ENCODE measurements at regions not wholly inside any gene's neighbourhood (a gene's known extent, or its start where the extent isn't known, plus 50 kb on each side); places are given as distances from the start of the nearest gene placed in this dataset.

DNA sequence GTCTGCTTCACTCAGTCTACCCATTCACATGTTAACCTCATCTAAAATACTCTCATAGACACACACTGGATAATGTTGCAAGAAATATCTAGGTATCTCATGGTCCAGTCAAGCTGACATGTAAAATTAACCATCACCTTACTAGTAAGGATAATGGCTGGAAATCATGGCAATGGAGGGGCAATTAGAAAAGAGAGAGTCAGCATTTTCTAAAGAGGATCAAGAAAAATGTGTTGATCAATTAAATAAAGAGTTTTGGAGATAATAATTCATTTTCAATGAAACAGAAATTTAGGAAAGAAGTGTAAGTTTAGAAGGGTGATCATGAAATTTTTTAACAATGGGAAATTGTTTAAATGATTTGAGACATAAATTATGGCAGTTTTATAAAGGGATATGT lies 1914.1 kb upstream of the IGFBP7 start:
- TF ChIP-seq, protein P1, sequence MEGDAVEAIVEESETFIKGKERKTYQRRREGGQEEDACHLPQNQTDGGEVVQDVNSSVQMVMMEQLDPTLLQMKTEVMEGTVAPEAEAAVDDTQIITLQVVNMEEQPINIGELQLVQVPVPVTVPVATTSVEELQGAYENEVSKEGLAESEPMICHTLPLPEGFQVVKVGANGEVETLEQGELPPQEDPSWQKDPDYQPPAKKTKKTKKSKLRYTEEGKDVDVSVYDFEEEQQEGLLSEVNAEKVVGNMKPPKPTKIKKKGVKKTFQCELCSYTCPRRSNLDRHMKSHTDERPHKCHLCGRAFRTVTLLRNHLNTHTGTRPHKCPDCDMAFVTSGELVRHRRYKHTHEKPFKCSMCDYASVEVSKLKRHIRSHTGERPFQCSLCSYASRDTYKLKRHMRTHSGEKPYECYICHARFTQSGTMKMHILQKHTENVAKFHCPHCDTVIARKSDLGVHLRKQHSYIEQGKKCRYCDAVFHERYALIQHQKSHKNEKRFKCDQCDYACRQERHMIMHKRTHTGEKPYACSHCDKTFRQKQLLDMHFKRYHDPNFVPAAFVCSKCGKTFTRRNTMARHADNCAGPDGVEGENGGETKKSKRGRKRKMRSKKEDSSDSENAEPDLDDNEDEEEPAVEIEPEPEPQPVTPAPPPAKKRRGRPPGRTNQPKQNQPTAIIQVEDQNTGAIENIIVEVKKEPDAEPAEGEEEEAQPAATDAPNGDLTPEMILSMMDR (IDR thresholded peaks at IDR 0.05), result no peak
- TF ChIP-seq EP300 (IDR thresholded peaks at IDR 0.05) (no peak), POLR2A (IDR thresholded peaks at IDR 0.05) (no peak)

All from upper lobe of left lung (tissue), 4 donors.